HEK293 (cell line): ENCODE measurements at regions not wholly inside any gene's neighbourhood (a gene's known extent, or its start where the extent isn't known, plus 50 kb on each side); places are given as distances from the start of the nearest gene placed in this dataset.

ENCODE experiments used
- CTCF ChIP-seq: fragments of 450-650 bp; formaldehyde crosslinking; IDR thresholded peaks from 2 replicates; pipeline ENCODE4 v1.5.1; 2016; ENCODE audit warnings: missing biosample characterization, missing genetic modification characterization
- KLF17 ChIP-seq: fragments of 450-650 bp; formaldehyde crosslinking; IDR thresholded peaks from 2 replicates; pipeline ENCODE4 v1.5.1; 2016; ENCODE audit warnings: missing biosample characterization, missing genetic modification characterization
- PBX3 ChIP-seq: sonication (generic); formaldehyde crosslinking; IDR thresholded peaks from 2 replicates; pipeline ENCODE4 v1.8.1; 2022; ENCODE audit warnings: mild to moderate bottlenecking, moderate library complexity, missing genetic modification reagents
- REPIN1 ChIP-seq: fragments of 450-650 bp; formaldehyde crosslinking; IDR thresholded peaks from 2 replicates; pipeline ENCODE4 v1.5.1; 2017; ENCODE audit warnings: missing biosample characterization, missing genetic modification characterization, low read depth
- ZBTB21 ChIP-seq: fragments of 450-650 bp; formaldehyde crosslinking; IDR thresholded peaks from 2 replicates; pipeline ENCODE4 v1.5.1; 2017; ENCODE audit warnings: missing biosample characterization, missing genetic modification characterization
- ZNF174 ChIP-seq: fragments of 450-650 bp; formaldehyde crosslinking; IDR thresholded peaks from 2 replicates; pipeline ENCODE4 v1.5.0; 2017; ENCODE audit warnings: missing biosample characterization, mild to moderate bottlenecking, missing genetic modification characterization
- ZNF24 ChIP-seq: fragments of 450-650 bp; formaldehyde crosslinking; IDR thresholded peaks from 2 replicates; pipeline ENCODE4 v1.5.1; 2016; ENCODE audit warnings: missing biosample characterization, missing genetic modification characterization
- ZNF274 ChIP-seq, 2 experiments: fragments of 200-500 bp in 1 of 2; fragments of 450-650 bp in 1 of 2; sonication (Bioruptor generic) in 1 of 2; formaldehyde crosslinking in 1 of 2; IDR thresholded peaks; 2 replicates each; pipeline versions ENCODE4 v1.5.1 to v1.6.1; 2014 to 2016; ENCODE audit warnings: borderline replicate concordance in 1 of 2, inconsistent platforms in 1 of 2, low read length in 1 of 2, missing biosample characterization in 1 of 2, missing genetic modification characterization in 1 of 2
- ZNF558 ChIP-seq: fragments of 450-650 bp; formaldehyde crosslinking; IDR thresholded peaks from 2 replicates; pipeline ENCODE4 v1.5.1; 2016; ENCODE audit warnings: missing biosample characterization, missing genetic modification characterization
- ZNF571 ChIP-seq: fragments of 450-650 bp; formaldehyde crosslinking; IDR thresholded peaks from 2 replicates; pipeline ENCODE4 v1.5.0; 2017; ENCODE audit warnings: missing biosample characterization, missing genetic modification characterization
- ZNF707 ChIP-seq: fragments of 450-650 bp; formaldehyde crosslinking; IDR thresholded peaks from 2 replicates; pipeline ENCODE4 v1.5.1; 2016; ENCODE audit warnings: missing biosample characterization, missing genetic modification characterization
- ZNF747 ChIP-seq: fragments of 450-650 bp; formaldehyde crosslinking; IDR thresholded peaks from 2 replicates; pipeline ENCODE4 v1.5.1; 2016; ENCODE audit warnings: missing biosample characterization, missing genetic modification characterization
- ZNF776 ChIP-seq: fragments of 450-650 bp; formaldehyde crosslinking; IDR thresholded peaks from 2 replicates; pipeline ENCODE4 v1.5.0; 2017; ENCODE audit warnings: missing biosample characterization, missing genetic modification characterization, borderline replicate concordance
- ZSCAN18 ChIP-seq: fragments of 450-650 bp; formaldehyde crosslinking; IDR thresholded peaks from 2 replicates; pipeline ENCODE4 v1.5.1; 2016; ENCODE audit warnings: missing biosample characterization, missing genetic modification characterization

GRCh38 chr17:33838281-33838680 lies 416.8 kb upstream of the CCL2 start:
- TF ChIP-seq CTCF = no peak
- TF ChIP-seq ZNF571 (tag by site-specific recombination) = no peak
- no peak for TF ChIP-seq ZNF707
- no peak for TF ChIP-seq ZNF558 (tag by site-specific recombination)
- no peak for TF ChIP-seq ZNF747
- TF ChIP-seq ZNF174 (tag by site-specific recombination) = no peak
- TF ChIP-seq ZBTB21 (tag by site-specific recombination) = no peak
- TF ChIP-seq ZSCAN18 (tag by site-specific recombination) = no peak
- TF ChIP-seq PBX3 (CRISPR knock-in tag) = no peak
- no peak for TF ChIP-seq ZNF776 (tag by site-specific recombination)
- no peak for TF ChIP-seq ZNF24 (tag by site-specific recombination)
- TF ChIP-seq KLF17 (tag by site-specific recombination) = no peak
- no peak for TF ChIP-seq REPIN1 (tag by site-specific recombination)
- no peak for TF ChIP-seq ZNF274 (IDR thresholded peaks at IDR 0.05; ENCODE audit: low read length)
- TF ChIP-seq ZNF274 (tag by site-specific recombination; IDR thresholded peaks at IDR 0.05; ENCODE audit: borderline replicate concordance) = no peak
